ENCODE measurements at regions not wholly inside any gene's neighbourhood (a gene's known extent, or its start where the extent isn't known, plus 50 kb on each side); places are given as distances from the start of the nearest gene placed in this dataset.

- no peak for TF ChIP-seq CTCF (IDR thresholded peaks at IDR 0.05)
- no peak for TF ChIP-seq POLR2AphosphoS5 (IDR thresholded peaks at IDR 0.05)
Measured at GRCh38 chr2:144624451-144624850, 104.5 kb upstream of the ZEB2 start.
